Stomach (tissue), 8 donors: ENCODE measurements at regions not wholly inside any gene's neighbourhood (a gene's known extent, or its start where the extent isn't known, plus 50 kb on each side); places are given as distances from the start of the nearest gene placed in this dataset.

Source experiments
- DNase-seq, 2 donors: peaks; one replicate each; pipeline versions ENCODE4 v3.0.0 to v3.0.0-alpha.2; 2013 to 2019
- H3K27ac ChIP-seq, 5 donors: fragments of 200-600 bp in 4 of 5; sonication (generic) in 4 of 5; one replicate each; pipeline ENCODE4 v1.5.1; 2013 to 2019; ENCODE audit warnings: mild to moderate bottlenecking in 1 of 5, moderate library complexity in 1 of 5
- H3K27me3 ChIP-seq, 3 donors: fragments of 200-600 bp; sonication (generic); one replicate each; pipeline ENCODE4 v1.5.1; 2017 to 2019; ENCODE audit warnings: mixed run types in 1 of 3
- H3K36me3 ChIP-seq, 4 donors: fragments of 200-600 bp; sonication (generic); 1 replicate in 3 of 4; 2 replicates in 1 of 4; pipeline ENCODE4 v1.5.1; 2016 to 2019
- H3K4me1 ChIP-seq, 4 donors: fragments of 200-600 bp; sonication (generic); one replicate each; pipeline ENCODE4 v1.5.1; 2016 to 2019
- H3K4me3 ChIP-seq, 4 donors: fragments of 200-600 bp; sonication (generic) in 3 of 4; one replicate each; pipeline ENCODE4 v1.5.1; 2016 to 2019; ENCODE audit warnings: mild to moderate bottlenecking in 1 of 4
- H3K9me3 ChIP-seq, 4 donors: fragments of 200-600 bp; sonication (generic); one replicate each; pipeline ENCODE4 v1.5.1; 2016 to 2019
- CTCF ChIP-seq, 7 experiments: fragments of 450-650 bp in 4 of 7; fragments of 200-600 bp in 3 of 7; sonication (generic) in 3 of 7; IDR thresholded peaks; one replicate each; pipeline ENCODE4 v1.5.1; 2016 to 2019; ENCODE audit warnings: antibody characterized with exemption in 7 of 7, control low read depth in 2 of 7, mild to moderate bottlenecking in 1 of 7
- EP300 ChIP-seq: sonication (generic); formaldehyde crosslinking; IDR thresholded peaks from one replicate; pipeline ENCODE4 v1.6.1; 2017; ENCODE audit warnings: antibody characterized with exemption
- POLR2A ChIP-seq, 4 donors: fragments of 450-650 bp; IDR thresholded peaks; one replicate each; pipeline ENCODE4 v1.6.1; 2016; ENCODE audit warnings: antibody characterized with exemption in 4 of 4, control low read depth in 2 of 4, mild to moderate bottlenecking in 1 of 4, moderate library complexity in 1 of 4
- POLR2AphosphoS5 ChIP-seq, 3 donors: sonication (generic); formaldehyde crosslinking; IDR thresholded peaks; one replicate each; pipeline ENCODE4 v1.6.1; 2016; ENCODE audit warnings: antibody characterized with exemption in 3 of 3
- WGBS, 5 donors: extraction: QIAGEN DNeasy Blood & Tissue Kit in 3 of 5; methylation state at CpG; one replicate each; pipeline versions ENCODE4 v1.1.5 to v1.1.7; 2013 to 2018; 5-methylcytosine and 5-hydroxymethylcytosine counted together
- intact Hi-C: fragments of 100-400 bp; cut with DNase I; formaldehyde crosslinking; loops from one replicate; pipeline ENCODE4 v1.15.1; 2023; ENCODE audit warnings: low total_unique reads
- donor health status: healthy with polysubstance abuse.
- donor health status: Bipolar disorder and iron deficiency.
- donor health status: healthy.

- intact Hi-C loops: no loop called here
- TF ChIP-seq CTCF (IDR thresholded peaks at IDR 0.05): no peak
- TF ChIP-seq POLR2A (IDR thresholded peaks at IDR 0.05): no peak
- TF ChIP-seq EP300: no peak
- no peak for TF ChIP-seq POLR2AphosphoS5 (IDR thresholded peaks at IDR 0.05)
- no peak overlapping the region for H3K4me3 ChIP-seq
- H3K9me3 ChIP-seq: no peaks in the 10 kb centered on the region
- no peak for DNase-seq
- H3K4me1 ChIP-seq: peaks cover 13 to 38% (median 28%) of the 10 kb centered on the region in 4 donors
- peaks cover 33 to 72% (median 59%) of the 10 kb centered on the region in 4 donors for H3K36me3 ChIP-seq
- H3K27me3 ChIP-seq: no peaks in the 10 kb centered on the region
- no peak overlapping the region for H3K27ac ChIP-seq
- 91 to 95% (median 91%) methylated on average over 18 of the region's 18 CpGs for WGBS, 5 donors
Measured at GRCh38 chr12:124485371-124485770, 82.0 kb downstream of the NCOR2 start.

GRCh38 chr12:124484526-124484953, 82.9 kb downstream of the NCOR2 start:
- H3K27ac ChIP-seq: no peak overlapping the region

GRCh38 chr12:124484067-124484466, 83.3 kb downstream of the NCOR2 start:
- H3K36me3 ChIP-seq: peaks cover 33 to 68% (median 61%) of the 10 kb centered on the region in 4 donors
- 77 to 83% (median 78%) methylated on average over 11 to 12 of the region's 12 CpGs for WGBS, 5 donors
- no peak for DNase-seq

More at GRCh38 chr12:124484526-124484953, 82.9 kb downstream of the NCOR2 start:
- no peak for TF ChIP-seq CTCF (IDR thresholded peaks at IDR 0.05)
- TF ChIP-seq POLR2A (IDR thresholded peaks at IDR 0.05): no peak
- TF ChIP-seq POLR2AphosphoS5 (IDR thresholded peaks at IDR 0.05): no peak
- no peak for TF ChIP-seq EP300
- WGBS, 5 donors: 85 to 95% (median 91%) methylated on average over 6 to 10 of the region's 10 CpGs
- H3K36me3 ChIP-seq: peaks cover 33 to 72% (median 57%) of the 10 kb centered on the region in 4 donors
- peaks cover 21 to 44% (median 33%) of the 10 kb centered on the region in 4 donors for H3K4me1 ChIP-seq
- H3K27me3 ChIP-seq: no peaks in the 10 kb centered on the region
- no peak for DNase-seq
- H3K4me3 ChIP-seq: no peak overlapping the region
- H3K9me3 ChIP-seq: no peaks in the 10 kb centered on the region
- intact Hi-C loops: no loop called here

More at GRCh38 chr12:124484067-124484466, 83.3 kb downstream of the NCOR2 start:
- H3K27me3 ChIP-seq: no peaks in the 10 kb centered on the region
- H3K4me1 ChIP-seq: peaks cover 22 to 49% (median 36%) of the 10 kb centered on the region in 4 donors
- TF ChIP-seq CTCF (IDR thresholded peaks at IDR 0.05) (no peak), POLR2AphosphoS5 (IDR thresholded peaks at IDR 0.05) (no peak), EP300 (no peak), POLR2A (IDR thresholded peaks at IDR 0.05) (no peak)
- no peak overlapping the region for H3K27ac ChIP-seq
- no peaks in the 10 kb centered on the region for H3K9me3 ChIP-seq
- intact Hi-C loops: no loop called here
- no peak overlapping the region for H3K4me3 ChIP-seq
